WTC11 (cell line): ENCODE measurements at regions not wholly inside any gene's neighbourhood (a gene's known extent, or its start where the extent isn't known, plus 50 kb on each side); places are given as distances from the start of the nearest gene placed in this dataset.

Experiments
- ATAC-seq: fragments of 200-7000 bp; cut with Tn5 transposase; 2 replicates; pipeline ENCODE4 v1.10.0; 2021; ENCODE audit warnings: mild to moderate bottlenecking, moderate library complexity
- CTCF ChIA-PET: fragments of 300-600 bp; sonication (Branson Sonifier 250); formaldehyde crosslinking; loops from one replicate; lab custom pipeline; 2021; ENCODE audit warnings: antibody characterized with exemption; lab: Charles Lee
- POLR2A ChIA-PET: fragments of 350-600 bp; sonication (Branson Sonifier 250); formaldehyde crosslinking; loops from one replicate; lab custom pipeline; 2021; ENCODE audit warnings: antibody characterized with exemption; lab: Charles Lee
- DNase-seq: peaks from one replicate; pipeline ENCODE4 v3.0.0; 2021; ENCODE audit warnings: low spot score
- H3K27ac Mint-ChIP-seq: 2 replicates; pipeline ENCODE4 v1.8.0; 2021; ENCODE audit warnings: mixed read lengths
- H3K27me3 Mint-ChIP-seq: 2 replicates; pipeline ENCODE4 v1.8.0; 2021; ENCODE audit warnings: low read depth, mild to moderate bottlenecking, moderate library complexity, mixed read lengths
- H3K36me3 Mint-ChIP-seq: 2 replicates; pipeline ENCODE4 v1.8.0; 2021; ENCODE audit warnings: mixed read lengths
- H3K4me1 Mint-ChIP-seq: 2 replicates; pipeline ENCODE4 v1.8.0; 2022; ENCODE audit warnings: mixed read lengths
- H3K4me3 Mint-ChIP-seq: 2 replicates; pipeline ENCODE4 v1.8.0; 2021; ENCODE audit warnings: mild to moderate bottlenecking, moderate library complexity, mixed read lengths
- H3K9me3 Mint-ChIP-seq: 2 replicates; pipeline ENCODE4 v1.8.0; 2021; ENCODE audit warnings: mixed read lengths
- ATF1 ChIP-seq: sonication (generic); formaldehyde crosslinking; IDR thresholded peaks from 2 replicates; pipeline ENCODE4 v1.8.1; 2023; ENCODE audit warnings: mild to moderate bottlenecking, moderate library complexity, missing genetic modification reagents
- ATF3 ChIP-seq: sonication (generic); formaldehyde crosslinking; conservative IDR thresholded peaks from 2 replicates; pipeline ENCODE4 v1.8.1; 2022; ENCODE audit warnings: mild to moderate bottlenecking, missing genetic modification reagents
- CREB1 ChIP-seq: sonication (generic); formaldehyde crosslinking; IDR thresholded peaks from 2 replicates; pipeline ENCODE4 v1.8.0; 2023; ENCODE audit warnings: mild to moderate bottlenecking, missing genetic modification reagents
- EMX1 ChIP-seq: fragments of 250-450 bp; sonication (Bioruptor Pico); IDR thresholded peaks from 2 replicates; pipeline ENCODE4 v1.8.0; 2021; ENCODE audit warnings: mild to moderate bottlenecking
- FOXK1 ChIP-seq: sonication (generic); formaldehyde crosslinking; IDR thresholded peaks from 2 replicates; pipeline ENCODE4 v1.8.0; 2022; ENCODE audit warnings: mild to moderate bottlenecking, moderate library complexity, missing genetic modification reagents
- GRHL2 ChIP-seq: fragments of 250-450 bp; sonication (Bioruptor Pico); IDR thresholded peaks from 2 replicates; pipeline ENCODE4 v1.8.0; 2022; ENCODE audit warnings: mild to moderate bottlenecking, moderate library complexity; ENCODE audit not compliant: insufficient replicate concordance, severe bottlenecking
- HMGXB4 ChIP-seq: sonication (generic); formaldehyde crosslinking; IDR thresholded peaks from 2 replicates; pipeline ENCODE4 v1.8.1; 2023; ENCODE audit warnings: mild to moderate bottlenecking, moderate library complexity, missing genetic modification reagents
- IRF2 ChIP-seq: sonication (generic); formaldehyde crosslinking; IDR thresholded peaks from 2 replicates; pipeline ENCODE4 v1.8.0; 2022; ENCODE audit warnings: low read depth, missing genetic modification reagents, borderline replicate concordance
- JAZF1 ChIP-seq: fragments of 250-450 bp; sonication (Bioruptor Pico); IDR thresholded peaks from 2 replicates; pipeline ENCODE4 v1.9.0; 2021; ENCODE audit warnings: moderate library complexity, mild to moderate bottlenecking, inconsistent platforms
- MAX ChIP-seq: sonication (generic); formaldehyde crosslinking; IDR thresholded peaks from 2 replicates; pipeline ENCODE4 v1.8.0; 2022; ENCODE audit warnings: mild to moderate bottlenecking, missing genetic modification reagents
- OVOL2 ChIP-seq: fragments of 250-450 bp; sonication (Bioruptor Pico); IDR thresholded peaks from 2 replicates; pipeline ENCODE4 v1.9.0; 2021; ENCODE audit warnings: mild to moderate bottlenecking, borderline replicate concordance
- PREB ChIP-seq: sonication (generic); formaldehyde crosslinking; IDR thresholded peaks from 2 replicates; pipeline ENCODE4 v1.8.1; 2022; ENCODE audit warnings: mild to moderate bottlenecking, missing genetic modification reagents, moderate library complexity, borderline replicate concordance
- PRRX2 ChIP-seq: fragments of 250-450 bp; sonication (Bioruptor Pico); IDR thresholded peaks from 2 replicates; pipeline ENCODE4 v1.8.0; 2021; ENCODE audit warnings: mild to moderate bottlenecking
- RELA ChIP-seq: sonication (generic); formaldehyde crosslinking; IDR thresholded peaks from 2 replicates; pipeline ENCODE4 v1.8.1; 2022; ENCODE audit warnings: missing genetic modification reagents, mild to moderate bottlenecking, borderline replicate concordance
- RORB ChIP-seq: fragments of 250-450 bp; sonication (Bioruptor Pico); IDR thresholded peaks from 2 replicates; pipeline ENCODE4 v1.9.0; 2021; ENCODE audit warnings: mild to moderate bottlenecking
- TEAD1 ChIP-seq: sonication (generic); formaldehyde crosslinking; IDR thresholded peaks from 2 replicates; pipeline ENCODE4 v1.8.0; 2022; ENCODE audit warnings: mild to moderate bottlenecking, missing genetic modification reagents
- USF1 ChIP-seq: sonication (generic); formaldehyde crosslinking; IDR thresholded peaks from 2 replicates; pipeline ENCODE4 v1.8.0; 2022; ENCODE audit warnings: mild to moderate bottlenecking, missing genetic modification reagents
- ZBTB21 ChIP-seq: sonication (generic); formaldehyde crosslinking; IDR thresholded peaks from 2 replicates; pipeline ENCODE4 v1.8.1; 2023; ENCODE audit warnings: mild to moderate bottlenecking, missing genetic modification reagents, borderline replicate concordance
- ZNF219 ChIP-seq: sonication (generic); formaldehyde crosslinking; IDR thresholded peaks from 2 replicates; pipeline ENCODE4 v1.8.0; 2023; ENCODE audit warnings: missing genetic modification reagents, mild to moderate bottlenecking, borderline replicate concordance
- ZNF317 ChIP-seq: sonication (generic); formaldehyde crosslinking; IDR thresholded peaks from 2 replicates; pipeline ENCODE4 v1.8.1; 2023; ENCODE audit warnings: low read depth, mild to moderate bottlenecking, moderate library complexity, missing genetic modification reagents, borderline replicate concordance
- ZNF512 ChIP-seq: sonication (generic); formaldehyde crosslinking; IDR thresholded peaks from 2 replicates; pipeline ENCODE4 v1.8.1; 2022; ENCODE audit warnings: missing genetic modification reagents, borderline replicate concordance
- ZNF532 ChIP-seq: fragments of 250-450 bp; sonication (Bioruptor Pico); IDR thresholded peaks from 2 replicates; pipeline ENCODE4 v1.9.0; 2021; ENCODE audit warnings: mild to moderate bottlenecking, borderline replicate concordance
- ZNF671 ChIP-seq: fragments of 250-450 bp; sonication (Bioruptor Pico); IDR thresholded peaks from 2 replicates; pipeline ENCODE4 v1.8.0; 2021; ENCODE audit warnings: mild to moderate bottlenecking

GRCh38 chr10:113291413-113291812, 261.4 kb upstream of the HABP2 start:
- DNase-seq: no peak
- TF ChIP-seq ZNF532: no peak
- TF ChIP-seq ZNF317: no peak
- TF ChIP-seq ZNF219 (CRISPR knock-in tag): no peak
- TF ChIP-seq ATF3 (CRISPR knock-in tag): no peak
- no peak for TF ChIP-seq PREB (CRISPR knock-in tag)
- TF ChIP-seq MAX (CRISPR knock-in tag): no peak
- no peak for TF ChIP-seq IRF2
- no peak for TF ChIP-seq RELA (CRISPR knock-in tag)
- no peak for TF ChIP-seq ZNF671 (CRISPR knock-in tag)
- TF ChIP-seq PRRX2 (CRISPR knock-in tag): no peak
- no peak for TF ChIP-seq GRHL2 (CRISPR knock-in tag)
- TF ChIP-seq ATF1 (CRISPR knock-in tag): no peak
- no peak for TF ChIP-seq HMGXB4 (CRISPR knock-in tag)
- no peak for TF ChIP-seq FOXK1 (CRISPR knock-in tag)
- Mint-ChIP-seq H3K4me3 (no peak overlapping the region), H3K27me3 (no peaks in the 10 kb centered on the region), H3K9me3 (no peaks in the 10 kb centered on the region), H3K4me1 (no peaks in the 10 kb centered on the region), H3K27ac (no peak overlapping the region), H3K36me3 (no peaks in the 10 kb centered on the region)
- POLR2A ChIA-PET: no interaction called here
- ATAC-seq: no peak
- CTCF ChIA-PET: no interaction called here

GRCh38 chr10:113292086-113292485, 260.8 kb upstream of the HABP2 start:
- ATAC-seq (no peak), DNase-seq (no peak)
- Mint-ChIP-seq H3K9me3 (no peaks in the 10 kb centered on the region), H3K4me1 (0 out of 2 replicates have a peak, but pooled peaks cover under 1% of the 10 kb centered on the region), H3K27me3 (no peaks in the 10 kb centered on the region), H3K36me3 (no peaks in the 10 kb centered on the region), H3K4me3 (no peak overlapping the region), H3K27ac (no peak overlapping the region)
- no peak for TF ChIP-seq JAZF1 (CRISPR knock-in tag)
- TF ChIP-seq USF1 (CRISPR knock-in tag): no peak
- TF ChIP-seq CREB1 (CRISPR knock-in tag): no peak
- TF ChIP-seq OVOL2: no peak
- TF ChIP-seq ZNF671 (CRISPR knock-in tag): no peak
- TF ChIP-seq ZNF512 (CRISPR knock-in tag): no peak
- TF ChIP-seq ZBTB21 (CRISPR knock-in tag): no peak
- TF ChIP-seq TEAD1: no peak
- no peak for TF ChIP-seq RORB (CRISPR knock-in tag)
- TF ChIP-seq RELA (CRISPR knock-in tag): no peak
- TF ChIP-seq EMX1 (CRISPR knock-in tag): no peak
- TF ChIP-seq IRF2: no peak
- POLR2A ChIA-PET: no interaction called here
- CTCF ChIA-PET: interaction anchor here (1.0 kb wide), 1 partner anchor 9 kb away, joined by 3 read pairs; no protein-coding TSS in a partner anchor
